Gastroesophageal sphincter (tissue), 3 donors: ENCODE measurements at regions not wholly inside any gene's neighbourhood (a gene's known extent, or its start where the extent isn't known, plus 50 kb on each side); places are given as distances from the start of the nearest gene placed in this dataset.

Experiments used
- POLR2A ChIP-seq, 2 donors: fragments of 450-650 bp; IDR thresholded peaks; one replicate each; pipeline ENCODE4 v1.6.1; 2017; ENCODE audit warnings: antibody characterized with exemption in 2 of 2, mild to moderate bottlenecking in 2 of 2, moderate library complexity in 1 of 2
- TF ChIP-seq, protein P1 (sequence below), 4 experiments: fragments of 200-600 bp in 2 of 4; fragments of 450-650 bp in 2 of 4; sonication (generic) in 1 of 4; IDR thresholded peaks; one replicate each; pipeline ENCODE4 v1.5.1; 2017 to 2019; ENCODE audit warnings: antibody characterized with exemption in 4 of 4, mild to moderate bottlenecking in 2 of 4, moderate library complexity in 2 of 4

DNA sequence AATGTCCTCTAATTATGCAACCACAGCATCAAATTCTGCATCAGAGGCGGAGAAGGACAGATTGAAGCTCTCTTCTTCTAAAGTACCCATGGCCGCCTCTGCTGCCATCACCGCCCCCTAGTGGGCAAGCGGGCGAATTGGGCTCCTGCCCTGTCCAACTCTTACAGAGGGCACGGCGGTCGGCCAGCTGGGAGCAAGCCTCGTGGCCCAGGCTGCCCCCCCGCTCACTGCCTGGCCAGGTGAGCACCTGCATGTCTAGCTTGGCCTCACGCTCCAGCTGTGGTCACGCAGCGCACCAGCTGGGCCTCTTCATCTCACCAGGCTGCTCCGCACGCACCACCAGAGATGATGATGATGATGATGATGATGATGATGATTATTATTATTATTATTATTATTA is 146.1 kb upstream of the TOM1L1 start:
- TF ChIP-seq, protein P1, sequence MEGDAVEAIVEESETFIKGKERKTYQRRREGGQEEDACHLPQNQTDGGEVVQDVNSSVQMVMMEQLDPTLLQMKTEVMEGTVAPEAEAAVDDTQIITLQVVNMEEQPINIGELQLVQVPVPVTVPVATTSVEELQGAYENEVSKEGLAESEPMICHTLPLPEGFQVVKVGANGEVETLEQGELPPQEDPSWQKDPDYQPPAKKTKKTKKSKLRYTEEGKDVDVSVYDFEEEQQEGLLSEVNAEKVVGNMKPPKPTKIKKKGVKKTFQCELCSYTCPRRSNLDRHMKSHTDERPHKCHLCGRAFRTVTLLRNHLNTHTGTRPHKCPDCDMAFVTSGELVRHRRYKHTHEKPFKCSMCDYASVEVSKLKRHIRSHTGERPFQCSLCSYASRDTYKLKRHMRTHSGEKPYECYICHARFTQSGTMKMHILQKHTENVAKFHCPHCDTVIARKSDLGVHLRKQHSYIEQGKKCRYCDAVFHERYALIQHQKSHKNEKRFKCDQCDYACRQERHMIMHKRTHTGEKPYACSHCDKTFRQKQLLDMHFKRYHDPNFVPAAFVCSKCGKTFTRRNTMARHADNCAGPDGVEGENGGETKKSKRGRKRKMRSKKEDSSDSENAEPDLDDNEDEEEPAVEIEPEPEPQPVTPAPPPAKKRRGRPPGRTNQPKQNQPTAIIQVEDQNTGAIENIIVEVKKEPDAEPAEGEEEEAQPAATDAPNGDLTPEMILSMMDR (IDR thresholded peaks at IDR 0.05): no peak
- TF ChIP-seq POLR2A (IDR thresholded peaks at IDR 0.05): no peak
